ENCODE measurements at regions not wholly inside any gene's neighbourhood (a gene's known extent, or its start where the extent isn't known, plus 50 kb on each side); places are given as distances from the start of the nearest gene placed in this dataset.
A peak's percentile ranks its signal among the peaks of the same experiment; 100 is the strongest.

DNA sequence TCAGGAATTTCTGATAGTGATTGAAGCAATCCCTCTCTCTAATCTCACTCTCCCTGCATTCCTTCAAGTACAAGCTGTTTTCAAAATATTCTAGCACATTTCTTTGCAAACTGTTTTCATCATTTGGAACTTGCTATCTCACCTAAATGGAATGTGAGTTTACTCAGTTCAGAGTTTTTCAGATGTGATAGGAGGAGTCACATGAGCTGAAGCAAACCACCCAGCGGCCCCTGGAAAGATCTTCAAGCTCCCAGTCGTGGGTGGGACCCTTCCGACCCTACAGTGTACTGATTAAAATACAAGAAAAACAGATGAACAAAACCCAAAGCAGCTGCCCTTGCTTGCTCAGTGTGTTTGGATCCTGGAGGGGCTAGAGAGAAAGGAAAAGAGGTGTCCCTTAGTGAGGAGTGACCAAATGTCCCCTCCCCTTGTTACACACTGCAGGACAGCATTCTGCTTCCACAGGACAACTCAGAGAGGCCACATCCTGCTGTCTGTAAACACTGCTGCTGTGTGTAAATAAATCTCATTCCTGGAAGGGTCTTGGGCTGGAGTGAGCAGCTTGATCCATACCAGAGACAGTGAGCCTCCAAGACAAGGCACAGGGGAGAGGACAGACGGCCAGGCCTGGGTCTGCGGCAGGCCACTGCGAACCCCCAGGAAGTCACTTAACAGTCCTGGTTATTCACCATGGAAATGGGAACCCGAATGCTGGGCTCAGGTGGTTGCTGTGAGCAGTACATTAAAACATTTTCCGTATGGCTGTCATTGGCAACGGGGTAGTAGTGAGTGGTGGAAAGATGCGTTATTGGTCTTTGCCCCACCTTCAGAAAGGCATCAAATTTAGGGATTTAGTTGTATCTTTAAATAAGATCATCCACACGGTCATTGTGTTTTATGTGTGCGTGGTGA lies 229.2 kb downstream of the RHOU start (continued):
- TF ChIP-seq, protein P1, sequence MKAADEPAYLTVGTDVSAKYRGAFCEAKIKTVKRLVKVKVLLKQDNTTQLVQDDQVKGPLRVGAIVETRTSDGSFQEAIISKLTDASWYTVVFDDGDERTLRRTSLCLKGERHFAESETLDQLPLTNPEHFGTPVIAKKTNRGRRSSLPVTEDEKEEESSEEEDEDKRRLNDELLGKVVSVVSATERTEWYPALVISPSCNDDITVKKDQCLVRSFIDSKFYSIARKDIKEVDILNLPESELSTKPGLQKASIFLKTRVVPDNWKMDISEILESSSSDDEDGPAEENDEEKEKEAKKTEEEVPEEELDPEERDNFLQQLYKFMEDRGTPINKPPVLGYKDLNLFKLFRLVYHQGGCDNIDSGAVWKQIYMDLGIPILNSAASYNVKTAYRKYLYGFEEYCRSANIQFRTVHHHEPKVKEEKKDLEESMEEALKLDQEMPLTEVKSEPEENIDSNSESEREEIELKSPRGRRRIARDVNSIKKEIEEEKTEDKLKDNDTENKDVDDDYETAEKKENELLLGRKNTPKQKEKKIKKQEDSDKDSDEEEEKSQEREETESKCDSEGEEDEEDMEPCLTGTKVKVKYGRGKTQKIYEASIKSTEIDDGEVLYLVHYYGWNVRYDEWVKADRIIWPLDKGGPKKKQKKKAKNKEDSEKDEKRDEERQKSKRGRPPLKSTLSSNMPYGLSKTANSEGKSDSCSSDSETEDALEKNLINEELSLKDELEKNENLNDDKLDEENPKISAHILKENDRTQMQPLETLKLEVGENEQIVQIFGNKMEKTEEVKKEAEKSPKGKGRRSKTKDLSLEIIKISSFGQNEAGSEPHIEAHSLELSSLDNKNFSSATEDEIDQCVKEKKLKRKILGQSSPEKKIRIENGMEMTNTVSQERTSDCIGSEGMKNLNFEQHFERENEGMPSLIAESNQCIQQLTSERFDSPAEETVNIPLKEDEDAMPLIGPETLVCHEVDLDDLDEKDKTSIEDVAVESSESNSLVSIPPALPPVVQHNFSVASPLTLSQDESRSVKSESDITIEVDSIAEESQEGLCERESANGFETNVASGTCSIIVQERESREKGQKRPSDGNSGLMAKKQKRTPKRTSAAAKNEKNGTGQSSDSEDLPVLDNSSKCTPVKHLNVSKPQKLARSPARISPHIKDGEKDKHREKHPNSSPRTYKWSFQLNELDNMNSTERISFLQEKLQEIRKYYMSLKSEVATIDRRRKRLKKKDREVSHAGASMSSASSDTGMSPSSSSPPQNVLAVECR (CRISPR knock-in tag; IDR thresholded peaks at IDR 0.05; ENCODE audit: borderline replicate concordance) = peak; percentile 50; the same call in 1 of the 2 replicates
- TF ChIP-seq CEBPG (CRISPR knock-in tag; IDR thresholded peaks at IDR 0.05) (peak; percentile 5; the same call in 1 of the 2 replicates), BCL6 (CRISPR knock-in tag; IDR thresholded peaks at IDR 0.05) (peak; percentile 95), SMYD3 (CRISPR knock-in tag; IDR thresholded peaks at IDR 0.05) (0 out of 2 replicates have a peak, but pooled peaks have one; percentile 29), HMG20A (CRISPR knock-in tag; IDR thresholded peaks at IDR 0.05; ENCODE audit: borderline replicate concordance) (peak; percentile 72; the same call in 1 of the 2 replicates), BORCS8-MEF2B (CRISPR knock-in tag; IDR thresholded peaks at IDR 0.05) (peak; percentile 84; the same call in 1 of the 2 replicates), RFXAP (CRISPR knock-in tag; IDR thresholded peaks at IDR 0.05; ENCODE audit: borderline replicate concordance) (no peak), FOXO1 (CRISPR knock-in tag; IDR thresholded peaks at IDR 0.05) (peak; percentile 70), MAZ (IDR thresholded peaks at IDR 0.05; ENCODE audit: borderline replicate concordance, low read depth, low read length) (no peak), MAZ (CRISPR knock-in tag; IDR thresholded peaks at IDR 0.05; ENCODE audit: low read depth) (peak; percentile 50), ZNF382 (CRISPR knock-in tag; IDR thresholded peaks at IDR 0.05; ENCODE audit: borderline replicate concordance) (no peak), NCOA2 (CRISPR knock-in tag; IDR thresholded peaks at IDR 0.05) (peak; percentile 72), FOXP1 (IDR thresholded peaks at IDR 0.05) (0 out of 2 replicates have a peak, but pooled peaks have one; percentile 61), FOXP1 (CRISPR knock-in tag; IDR thresholded peaks at IDR 0.05) (peak; percentile 98)
- TF ChIP-seq, protein P2, sequence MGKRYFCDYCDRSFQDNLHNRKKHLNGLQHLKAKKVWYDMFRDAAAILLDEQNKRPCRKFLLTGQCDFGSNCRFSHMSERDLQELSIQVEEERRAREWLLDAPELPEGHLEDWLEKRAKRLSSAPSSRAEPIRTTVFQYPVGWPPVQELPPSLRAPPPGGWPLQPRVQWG (CRISPR knock-in tag; IDR thresholded peaks at IDR 0.05; ENCODE audit: borderline replicate concordance, low read depth) = no peak
- TF ChIP-seq, protein P3, sequence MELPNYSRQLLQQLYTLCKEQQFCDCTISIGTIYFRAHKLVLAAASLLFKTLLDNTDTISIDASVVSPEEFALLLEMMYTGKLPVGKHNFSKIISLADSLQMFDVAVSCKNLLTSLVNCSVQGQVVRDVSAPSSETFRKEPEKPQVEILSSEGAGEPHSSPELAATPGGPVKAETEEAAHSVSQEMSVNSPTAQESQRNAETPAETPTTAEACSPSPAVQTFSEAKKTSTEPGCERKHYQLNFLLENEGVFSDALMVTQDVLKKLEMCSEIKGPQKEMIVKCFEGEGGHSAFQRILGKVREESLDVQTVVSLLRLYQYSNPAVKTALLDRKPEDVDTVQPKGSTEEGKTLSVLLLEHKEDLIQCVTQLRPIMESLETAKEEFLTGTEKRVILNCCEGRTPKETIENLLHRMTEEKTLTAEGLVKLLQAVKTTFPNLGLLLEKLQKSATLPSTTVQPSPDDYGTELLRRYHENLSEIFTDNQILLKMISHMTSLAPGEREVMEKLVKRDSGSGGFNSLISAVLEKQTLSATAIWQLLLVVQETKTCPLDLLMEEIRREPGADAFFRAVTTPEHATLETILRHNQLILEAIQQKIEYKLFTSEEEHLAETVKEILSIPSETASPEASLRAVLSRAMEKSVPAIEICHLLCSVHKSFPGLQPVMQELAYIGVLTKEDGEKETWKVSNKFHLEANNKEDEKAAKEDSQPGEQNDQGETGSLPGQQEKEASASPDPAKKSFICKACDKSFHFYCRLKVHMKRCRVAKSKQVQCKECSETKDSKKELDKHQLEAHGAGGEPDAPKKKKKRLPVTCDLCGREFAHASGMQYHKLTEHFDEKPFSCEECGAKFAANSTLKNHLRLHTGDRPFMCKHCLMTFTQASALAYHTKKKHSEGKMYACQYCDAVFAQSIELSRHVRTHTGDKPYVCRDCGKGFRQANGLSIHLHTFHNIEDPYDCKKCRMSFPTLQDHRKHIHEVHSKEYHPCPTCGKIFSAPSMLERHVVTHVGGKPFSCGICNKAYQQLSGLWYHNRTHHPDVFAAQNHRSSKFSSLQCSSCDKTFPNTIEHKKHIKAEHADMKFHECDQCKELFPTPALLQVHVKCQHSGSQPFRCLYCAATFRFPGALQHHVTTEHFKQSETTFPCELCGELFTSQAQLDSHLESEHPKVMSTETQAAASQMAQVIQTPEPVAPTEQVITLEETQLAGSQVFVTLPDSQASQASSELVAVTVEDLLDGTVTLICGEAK (IDR thresholded peaks at IDR 0.05) = no peak
- TF ChIP-seq, protein P3 (CRISPR knock-in tag; IDR thresholded peaks at IDR 0.05) = no peak

Measured in HepG2 (cell line).